ENCODE measurements at regions not wholly inside any gene's neighbourhood (a gene's known extent, or its start where the extent isn't known, plus 50 kb on each side); places are given as distances from the start of the nearest gene placed in this dataset.
"Not testable (repeated sequence)": the region's sequence is repeated elsewhere in the genome, so short reads cannot be mapped to it uniquely, and the experiment has no call there.

DNA sequence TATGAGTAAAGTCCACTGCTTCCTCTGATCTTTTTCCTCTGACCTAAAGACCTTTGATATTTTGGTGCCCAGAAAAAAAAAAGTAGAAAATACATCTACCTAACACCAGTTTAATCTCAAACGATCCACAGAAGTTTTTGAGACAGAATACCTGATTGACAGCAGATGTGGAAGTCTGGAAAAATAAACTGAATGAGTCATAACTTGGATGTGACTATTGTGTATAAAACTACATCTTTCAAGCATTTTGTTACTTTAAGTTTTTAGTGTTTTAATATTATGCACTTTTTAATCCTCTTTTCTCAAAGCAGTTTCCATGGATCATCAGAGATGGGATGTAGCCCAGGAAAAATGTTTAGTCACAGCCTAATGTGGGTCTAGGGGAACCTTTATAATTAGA, 216.1 kb downstream of the SLITRK1 start:
- no peaks in the 10 kb centered on the region for H3K79me2 ChIP-seq (ENCODE audit: insufficient read depth, low read length)
- no peaks in the 10 kb centered on the region for H3K9me3 ChIP-seq (ENCODE audit: low read depth, low read length)
- no peak overlapping the region for H3K4me3 ChIP-seq (ENCODE audit: insufficient read depth, low read length)
- no peaks in the 10 kb centered on the region for H3K36me3 ChIP-seq (ENCODE audit: insufficient read depth, low read length)
- no peak for DNase-seq (ENCODE audit: insufficient read length, low spot score, missing footprints)
- no peaks in the 10 kb centered on the region for H3K27me3 ChIP-seq (ENCODE audit: insufficient read depth, low read length)
- TF ChIP-seq, protein P1, sequence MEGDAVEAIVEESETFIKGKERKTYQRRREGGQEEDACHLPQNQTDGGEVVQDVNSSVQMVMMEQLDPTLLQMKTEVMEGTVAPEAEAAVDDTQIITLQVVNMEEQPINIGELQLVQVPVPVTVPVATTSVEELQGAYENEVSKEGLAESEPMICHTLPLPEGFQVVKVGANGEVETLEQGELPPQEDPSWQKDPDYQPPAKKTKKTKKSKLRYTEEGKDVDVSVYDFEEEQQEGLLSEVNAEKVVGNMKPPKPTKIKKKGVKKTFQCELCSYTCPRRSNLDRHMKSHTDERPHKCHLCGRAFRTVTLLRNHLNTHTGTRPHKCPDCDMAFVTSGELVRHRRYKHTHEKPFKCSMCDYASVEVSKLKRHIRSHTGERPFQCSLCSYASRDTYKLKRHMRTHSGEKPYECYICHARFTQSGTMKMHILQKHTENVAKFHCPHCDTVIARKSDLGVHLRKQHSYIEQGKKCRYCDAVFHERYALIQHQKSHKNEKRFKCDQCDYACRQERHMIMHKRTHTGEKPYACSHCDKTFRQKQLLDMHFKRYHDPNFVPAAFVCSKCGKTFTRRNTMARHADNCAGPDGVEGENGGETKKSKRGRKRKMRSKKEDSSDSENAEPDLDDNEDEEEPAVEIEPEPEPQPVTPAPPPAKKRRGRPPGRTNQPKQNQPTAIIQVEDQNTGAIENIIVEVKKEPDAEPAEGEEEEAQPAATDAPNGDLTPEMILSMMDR (IDR thresholded peaks at IDR 0.05; ENCODE audit: extremely low read depth, low read depth, low read length), result no peak
- no peak overlapping the region for H3K27ac ChIP-seq (ENCODE audit: low read depth, low read length)
- no peak overlapping the region for H3K4me2 ChIP-seq (ENCODE audit: insufficient read depth, low read length)
- H3K4me1 ChIP-seq (ENCODE audit: insufficient read depth, low read length), result no peaks in the 10 kb centered on the region
- H2AFZ ChIP-seq (ENCODE audit: low read length), result no peak overlapping the region
- no peaks in the 10 kb centered on the region for H4K20me1 ChIP-seq (ENCODE audit: insufficient read depth, low read length)

DNA sequence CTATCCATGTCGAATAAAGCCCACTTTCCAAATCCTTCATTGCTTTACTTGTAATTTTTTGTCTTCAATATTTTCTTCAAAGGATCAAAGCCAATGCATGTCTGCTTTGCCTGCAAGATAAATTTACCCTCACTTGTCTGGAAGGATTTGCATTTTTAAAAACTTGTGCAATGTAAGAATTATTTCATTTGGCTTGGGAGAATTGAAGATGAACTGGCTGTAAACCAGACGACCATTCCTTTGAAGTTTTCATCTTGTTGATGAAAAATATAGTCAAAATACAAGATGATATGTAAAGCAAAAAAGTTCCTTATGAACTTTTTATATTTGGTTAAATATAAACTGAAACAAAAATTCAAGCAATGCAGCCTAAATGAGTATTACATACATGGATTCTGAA, 225.0 kb downstream of the SLITRK1 start:
- H3K4me1 ChIP-seq (ENCODE audit: insufficient read depth, low read length), result no peaks in the 10 kb centered on the region
- H4K20me1 ChIP-seq (ENCODE audit: insufficient read depth, low read length), result no peaks in the 10 kb centered on the region
- H3K4me3 ChIP-seq (ENCODE audit: insufficient read depth, low read length), result no peak overlapping the region
- no peaks in the 10 kb centered on the region for H3K9me3 ChIP-seq (ENCODE audit: low read depth, low read length)
- no peaks in the 10 kb centered on the region for H3K27me3 ChIP-seq (ENCODE audit: insufficient read depth, low read length)
- no peak overlapping the region for H2AFZ ChIP-seq (ENCODE audit: low read length)
- no peak for DNase-seq (ENCODE audit: insufficient read length, low spot score, missing footprints)
- no peak overlapping the region for H3K4me2 ChIP-seq (ENCODE audit: insufficient read depth, low read length)
- H3K27ac ChIP-seq (ENCODE audit: low read depth, low read length), result no peak overlapping the region
- H3K36me3 ChIP-seq (ENCODE audit: insufficient read depth, low read length), result no peaks in the 10 kb centered on the region
- H3K79me2 ChIP-seq (ENCODE audit: insufficient read depth, low read length), result no peaks in the 10 kb centered on the region
- TF ChIP-seq, protein P1 (IDR thresholded peaks at IDR 0.05; ENCODE audit: extremely low read depth, low read depth, low read length), result no peak

DNA sequence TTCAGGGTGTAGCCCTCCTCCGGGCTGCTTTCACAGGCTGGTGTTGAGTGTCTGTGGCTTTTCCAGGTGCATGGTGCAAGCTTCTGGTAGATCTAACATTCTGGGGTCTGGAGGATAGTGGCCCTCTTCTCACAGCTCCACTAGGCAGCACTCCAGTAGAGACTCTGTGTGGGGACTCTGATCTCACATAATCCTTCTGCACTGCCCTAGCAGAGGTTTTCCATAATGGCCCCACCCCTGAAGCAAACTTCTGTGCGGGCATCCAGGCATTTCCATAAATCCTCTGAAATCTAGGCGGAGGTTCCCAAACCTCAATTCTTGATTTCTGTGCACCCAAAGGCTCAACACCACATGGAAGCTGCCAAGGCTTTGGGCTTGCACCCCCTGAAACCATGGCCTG, 239.7 kb downstream of the SLITRK1 start:
- not testable (repeated sequence) for H2AFZ ChIP-seq (ENCODE audit: low read length); H3K9me3 ChIP-seq (ENCODE audit: low read depth, low read length); H4K20me1 ChIP-seq (ENCODE audit: insufficient read depth, low read length)

DNA sequence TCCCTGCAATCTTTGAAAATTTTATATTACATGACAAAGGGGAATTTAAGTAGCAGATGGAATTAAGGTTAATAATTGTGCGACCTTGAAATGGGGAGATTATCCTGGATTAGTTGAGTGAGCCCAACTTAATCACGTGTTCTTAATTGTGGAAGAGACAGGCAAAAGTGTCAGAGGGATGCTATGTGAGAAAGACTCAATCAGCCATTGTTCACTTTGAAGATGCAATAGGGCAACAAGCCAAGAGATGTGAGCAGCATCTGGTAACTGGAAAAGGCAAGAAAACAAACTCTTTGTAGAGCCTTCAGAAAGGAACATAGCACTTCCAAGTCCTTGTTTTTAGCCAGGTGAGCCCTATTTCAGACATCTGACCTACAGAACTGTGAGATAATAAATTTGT, 247.7 kb downstream of the SLITRK1 start:
- TF ChIP-seq, protein P1 (IDR thresholded peaks at IDR 0.05; ENCODE audit: extremely low read depth, low read depth, low read length), result no peak
- Histone ChIP-seq H3K4me1 (ENCODE audit: insufficient read depth, low read length) (no peaks in the 10 kb centered on the region), H3K27me3 (ENCODE audit: insufficient read depth, low read length) (no peaks in the 10 kb centered on the region), H4K20me1 (ENCODE audit: insufficient read depth, low read length) (no peaks in the 10 kb centered on the region), H3K27ac (ENCODE audit: low read depth, low read length) (no peak overlapping the region), H3K36me3 (ENCODE audit: insufficient read depth, low read length) (no peaks in the 10 kb centered on the region), H3K4me3 (ENCODE audit: insufficient read depth, low read length) (no peak overlapping the region), H3K79me2 (ENCODE audit: insufficient read depth, low read length) (no peaks in the 10 kb centered on the region), H2AFZ (ENCODE audit: low read length) (no peak overlapping the region), H3K9me3 (ENCODE audit: low read depth, low read length) (peaks cover 2% of the 10 kb centered on the region), H3K4me2 (ENCODE audit: insufficient read depth, low read length) (no peak overlapping the region)
- no peak for DNase-seq (ENCODE audit: insufficient read length, low spot score, missing footprints)

More for the DNA sequence above, 239.7 kb downstream of the SLITRK1 start:
- not testable (repeated sequence) for H3K79me2 ChIP-seq (ENCODE audit: insufficient read depth, low read length); H3K4me1 ChIP-seq (ENCODE audit: insufficient read depth, low read length); H3K27ac ChIP-seq (ENCODE audit: low read depth, low read length); H3K4me3 ChIP-seq (ENCODE audit: insufficient read depth, low read length); H3K36me3 ChIP-seq (ENCODE audit: insufficient read depth, low read length); DNase-seq (ENCODE audit: insufficient read length, low spot score, missing footprints); H3K27me3 ChIP-seq (ENCODE audit: insufficient read depth, low read length); H3K4me2 ChIP-seq (ENCODE audit: insufficient read depth, low read length)

Data from osteoblast (primary cell).